ENCODE measurements at regions not wholly inside any gene's neighbourhood (a gene's known extent, or its start where the extent isn't known, plus 50 kb on each side); places are given as distances from the start of the nearest gene placed in this dataset.
"Not testable (repeated sequence)": the region's sequence is repeated elsewhere in the genome, so short reads cannot be mapped to it uniquely, and the experiment has no call there.

GRCh38 chr15:87715252-87715651 lies 541.3 kb downstream of the NTRK3 start:
- Mint-ChIP-seq H3K27me3 (peaks cover 4% of the 10 kb centered on the region), H3K36me3 (ENCODE audit: low read depth) (no peaks in the 10 kb centered on the region), H3K27ac (no peak overlapping the region), H3K9me3 (ENCODE audit: low read depth) (no peaks in the 10 kb centered on the region), H3K4me1 (no peaks in the 10 kb centered on the region), H3K4me3 (no peak overlapping the region)
- intact Hi-C loops (cut with DNase I, micrococcal nuclease): no loop called here
- DNase-seq (no peak), ATAC-seq (no peak)
- POLR2A ChIA-PET: no interaction called here
- CTCF ChIA-PET: no interaction called here

- H3K27me3 Mint-ChIP-seq: peaks cover 4% of the 10 kb centered on the region
- H3K4me1 Mint-ChIP-seq: no peaks in the 10 kb centered on the region
- ChIA-PET CTCF (no interaction called here), POLR2A (no interaction called here)
- H3K27ac Mint-ChIP-seq: no peak overlapping the region
- intact Hi-C loops (cut with DNase I, micrococcal nuclease): no loop called here
- H3K9me3 Mint-ChIP-seq (ENCODE audit: low read depth): no peaks in the 10 kb centered on the region
- H3K4me3 Mint-ChIP-seq: no peak overlapping the region
- DNase-seq: no peak
- no peaks in the 10 kb centered on the region for H3K36me3 Mint-ChIP-seq (ENCODE audit: low read depth)
- no peak for ATAC-seq
Observed at GRCh38 chr15:87713475-87713879, 543.1 kb downstream of the NTRK3 start.

- no peaks in the 10 kb centered on the region for H3K4me1 Mint-ChIP-seq
- CTCF ChIA-PET: interaction anchor here (0.7 kb wide), 1 partner anchor 26 kb away, joined by 4 read pairs; no protein-coding TSS in a partner anchor
- intact Hi-C loops (cut with DNase I, micrococcal nuclease): no loop called here
- DNase-seq (no peak), ATAC-seq (no peak)
- H3K27me3 Mint-ChIP-seq: peaks cover 4% of the 10 kb centered on the region
- no peaks in the 10 kb centered on the region for H3K9me3 Mint-ChIP-seq (ENCODE audit: low read depth)
- H3K27ac Mint-ChIP-seq: no peak overlapping the region
- no peak overlapping the region for H3K4me3 Mint-ChIP-seq
- H3K36me3 Mint-ChIP-seq (ENCODE audit: low read depth): no peaks in the 10 kb centered on the region
- POLR2A ChIA-PET: no interaction called here
Observed at GRCh38 chr15:87712211-87712610, 544.3 kb downstream of the NTRK3 start.

- intact Hi-C loops (cut with DNase I, micrococcal nuclease): no loop called here
- Mint-ChIP-seq H3K27me3 (peaks cover 4% of the 10 kb centered on the region), H3K4me1 (no peaks in the 10 kb centered on the region), H3K4me3 (no peak overlapping the region), H3K9me3 (ENCODE audit: low read depth) (no peaks in the 10 kb centered on the region), H3K27ac (no peak overlapping the region), H3K36me3 (ENCODE audit: low read depth) (no peaks in the 10 kb centered on the region)
- ChIA-PET POLR2A (no interaction called here), CTCF (no interaction called here)
- ATAC-seq (no peak), DNase-seq (no peak)
Observed at GRCh38 chr15:87711026-87711425, 545.5 kb downstream of the NTRK3 start.

- Mint-ChIP-seq H3K4me1 (no peaks in the 10 kb centered on the region), H3K9me3 (ENCODE audit: low read depth) (no peaks in the 10 kb centered on the region), H3K36me3 (ENCODE audit: low read depth) (no peaks in the 10 kb centered on the region), H3K27ac (no peak overlapping the region), H3K4me3 (no peak overlapping the region), H3K27me3 (peaks cover 4% of the 10 kb centered on the region)
- intact Hi-C loops (cut with DNase I, micrococcal nuclease): no loop called here
- POLR2A ChIA-PET: no interaction called here
- ATAC-seq: no peak
- no peak for DNase-seq
- CTCF ChIA-PET: no interaction called here
Observed at GRCh38 chr15:87710406-87710805, 546.1 kb downstream of the NTRK3 start.

GRCh38 chr15:87707566-87708130 lies 548.9 kb downstream of the NTRK3 start:
- DNase-seq (no peak), ATAC-seq (no peak)
- ChIA-PET CTCF (no interaction called here), POLR2A (no interaction called here)
- Mint-ChIP-seq H3K36me3 (ENCODE audit: low read depth) (no peaks in the 10 kb centered on the region), H3K4me3 (no peak overlapping the region), H3K9me3 (ENCODE audit: low read depth) (no peaks in the 10 kb centered on the region), H3K27me3 (peaks cover 8% of the 10 kb centered on the region), H3K27ac (no peak overlapping the region), H3K4me1 (no peaks in the 10 kb centered on the region)
- intact Hi-C loops (cut with DNase I, micrococcal nuclease): no loop called here

GRCh38 chr15:87707071-87707470 lies 549.5 kb downstream of the NTRK3 start:
- POLR2A ChIA-PET: no interaction called here
- ATAC-seq (no peak), DNase-seq (no peak)
- no peak overlapping the region for H3K27ac Mint-ChIP-seq
- H3K9me3 Mint-ChIP-seq (ENCODE audit: low read depth): no peaks in the 10 kb centered on the region
- intact Hi-C loops (cut with DNase I, micrococcal nuclease): no loop called here
- CTCF ChIA-PET: no interaction called here
- no peak overlapping the region for H3K4me3 Mint-ChIP-seq
- H3K4me1 Mint-ChIP-seq: no peaks in the 10 kb centered on the region
- H3K36me3 Mint-ChIP-seq (ENCODE audit: low read depth): no peaks in the 10 kb centered on the region
- H3K27me3 Mint-ChIP-seq: peaks cover 8% of the 10 kb centered on the region

- Mint-ChIP-seq H3K36me3 (ENCODE audit: low read depth) (no peaks in the 10 kb centered on the region), H3K27me3 (peaks cover 5% of the 10 kb centered on the region), H3K4me1 (no peaks in the 10 kb centered on the region), H3K4me3 (no peak overlapping the region), H3K27ac (no peak overlapping the region), H3K9me3 (ENCODE audit: low read depth) (no peaks in the 10 kb centered on the region)
- CTCF ChIA-PET: no interaction called here
- DNase-seq (no peak), ATAC-seq (no peak)
- intact Hi-C loops (cut with DNase I, micrococcal nuclease): no loop called here
- POLR2A ChIA-PET: no interaction called here
Observed at GRCh38 chr15:87706001-87706400, 550.5 kb downstream of the NTRK3 start.

GRCh38 chr15:87704276-87704675 lies 552.3 kb downstream of the NTRK3 start:
- H3K36me3 Mint-ChIP-seq (ENCODE audit: low read depth): no peaks in the 10 kb centered on the region
- no peaks in the 10 kb centered on the region for H3K4me1 Mint-ChIP-seq
- DNase-seq (no peak), ATAC-seq (no peak)
- ChIA-PET POLR2A (no interaction called here), CTCF (no interaction called here)
- H3K27ac Mint-ChIP-seq: no peak overlapping the region
- H3K9me3 Mint-ChIP-seq (ENCODE audit: low read depth): no peaks in the 10 kb centered on the region
- intact Hi-C loops (cut with DNase I, micrococcal nuclease): no loop called here
- no peak overlapping the region for H3K4me3 Mint-ChIP-seq
- H3K27me3 Mint-ChIP-seq: peaks cover 5% of the 10 kb centered on the region

- CTCF ChIA-PET: no interaction called here
- DNase-seq (no peak), ATAC-seq (no peak)
- Mint-ChIP-seq H3K4me1 (no peaks in the 10 kb centered on the region), H3K36me3 (ENCODE audit: low read depth) (no peaks in the 10 kb centered on the region), H3K9me3 (ENCODE audit: low read depth) (no peaks in the 10 kb centered on the region), H3K4me3 (no peak overlapping the region), H3K27ac (no peak overlapping the region), H3K27me3 (peaks cover 5% of the 10 kb centered on the region)
- intact Hi-C loops (cut with DNase I, micrococcal nuclease): no loop called here
- POLR2A ChIA-PET: no interaction called here
Observed at GRCh38 chr15:87703327-87704111, 553.0 kb downstream of the NTRK3 start.

- Mint-ChIP-seq H3K27ac (no peak overlapping the region), H3K4me1 (no peaks in the 10 kb centered on the region), H3K9me3 (ENCODE audit: low read depth) (peaks cover 2% of the 10 kb centered on the region), H3K36me3 (ENCODE audit: low read depth) (no peaks in the 10 kb centered on the region), H3K27me3 (peaks cover 5% of the 10 kb centered on the region), H3K4me3 (no peak overlapping the region)
- ATAC-seq (no peak), DNase-seq (no peak)
- ChIA-PET CTCF (no interaction called here), POLR2A (no interaction called here)
- intact Hi-C loops (cut with DNase I, micrococcal nuclease): no loop called here
Observed at GRCh38 chr15:87702270-87702669, 554.3 kb downstream of the NTRK3 start.

- H3K4me1 Mint-ChIP-seq; intact Hi-C loops (cut with DNase I, micrococcal nuclease); POLR2A ChIA-PET; H3K9me3 Mint-ChIP-seq (ENCODE audit: low read depth); CTCF ChIA-PET; DNase-seq; H3K27me3 Mint-ChIP-seq; H3K4me3 Mint-ChIP-seq; H3K27ac Mint-ChIP-seq; H3K36me3 Mint-ChIP-seq (ENCODE audit: low read depth); ATAC-seq: not testable (repeated sequence)
Observed at GRCh38 chr15:87698467-87698866, 558.1 kb downstream of the NTRK3 start.
